B cell (primary cell): ENCODE measurements at regions not wholly inside any gene's neighbourhood (a gene's known extent, or its start where the extent isn't known, plus 50 kb on each side); places are given as distances from the start of the nearest gene placed in this dataset.
"Not testable (repeated sequence)": the region's sequence is repeated elsewhere in the genome, so short reads cannot be mapped to it uniquely, and the experiment has no call there.

Experiments used
- ATAC-seq: fragments of 200-7000 bp; cut with Tn5 transposase; one replicate; pipeline ENCODE4 v1.10.0; 2021; ENCODE audit warnings: low read depth, mild to moderate bottlenecking, moderate number of reproducible peaks, moderate library complexity
- CTCF ChIA-PET: fragments of 350-600 bp; sonication (Branson Sonifier 250); formaldehyde crosslinking; loops from one replicate; lab custom pipeline; 2021; ENCODE audit warnings: antibody characterized with exemption, inconsistent platforms; lab: Charles Lee
- POLR2A ChIA-PET: fragments of 350-600 bp; sonication (Branson Sonifier 250); formaldehyde crosslinking; loops from one replicate; lab custom pipeline; 2021; ENCODE audit warnings: antibody characterized with exemption; lab: Charles Lee
- DNase-seq: peaks from one replicate; pipeline ENCODE4 v3.0.0; 2013
- H2AFZ ChIP-seq: 2 replicates; pipeline ENCODE4 v1.6.1; 2012; ENCODE audit warnings: mild to moderate bottlenecking, low read depth, low read length; ENCODE audit not compliant: insufficient read depth, poor library complexity, severe bottlenecking
- H3K27ac ChIP-seq, 2 donors: 1 replicate in 1 of 2; 2 replicates in 1 of 2; pipeline ENCODE4 v1.5.1; 2012 to 2013; ENCODE audit warnings: low read length in 2 of 2, mild to moderate bottlenecking in 2 of 2, moderate library complexity in 1 of 2
- H3K27me3 ChIP-seq, 4 experiments: fragments of 200-600 bp in 1 of 4; sonication (generic) in 1 of 4; replicated peaks in 1 of 4; 1 replicate in 2 of 4; 2 replicates in 2 of 4; pipeline versions ENCODE4 v1.6.1 to v1.7.0; 2013 to 2016; ENCODE audit warnings: low read length in 3 of 4, mild to moderate bottlenecking in 2 of 4, mixed read lengths in 1 of 4, moderate library complexity in 1 of 4; ENCODE audit not compliant: insufficient read depth in 4 of 4, control insufficient read depth in 3 of 4; ENCODE audit errors: control extremely low read depth in 1 of 4
- H3K36me3 ChIP-seq, 2 experiments: replicated peaks in 1 of 2; 1 replicate in 1 of 2; 2 replicates in 1 of 2; pipeline versions ENCODE4 v1.6.1 to v1.7.1; 2013; ENCODE audit warnings: low read length in 1 of 2; ENCODE audit not compliant: insufficient read depth in 2 of 2, control insufficient read depth in 1 of 2; ENCODE audit errors: control extremely low read depth in 1 of 2, extremely low read depth in 1 of 2
- H3K4me1 ChIP-seq, 2 donors: fragments of 200-600 bp in 1 of 2; sonication (generic) in 1 of 2; 1 replicate in 1 of 2; 2 replicates in 1 of 2; pipeline versions ENCODE4 v1.5.1 to v1.6.1; 2013 to 2017; ENCODE audit warnings: low read length in 2 of 2; ENCODE audit not compliant: control insufficient read depth in 2 of 2, insufficient read depth in 2 of 2
- H3K4me2 ChIP-seq: replicated peaks from 2 replicates; pipeline ENCODE3; 2012; ENCODE audit warnings: mild to moderate bottlenecking, low read depth, low read length; ENCODE audit not compliant: poor library complexity, severe bottlenecking
- H3K4me3 ChIP-seq, 5 experiments: fragments of 200-600 bp in 1 of 5; sonication (generic) in 1 of 5; 1 replicate in 3 of 5; 2 replicates in 2 of 5; pipeline versions ENCODE4 v1.5.1 to v1.7.0; 2011 to 2016; ENCODE audit warnings: low read length in 4 of 5, mild to moderate bottlenecking in 4 of 5, low read depth in 2 of 5, control low read depth in 1 of 5, moderate library complexity in 1 of 5; ENCODE audit not compliant: insufficient read depth in 1 of 5; ENCODE audit errors: control extremely low read depth in 1 of 5, extremely low read depth in 1 of 5
- H3K79me2 ChIP-seq: fragments of 200-600 bp; sonication (generic); one replicate; pipeline ENCODE4 v1.6.0; 2016; ENCODE audit warnings: low read length; ENCODE audit not compliant: control insufficient read depth, insufficient read depth
- H3K9ac ChIP-seq: fragments of 200-600 bp; sonication (generic); 2 replicates; pipeline ENCODE4 v1.6.1; 2017; ENCODE audit warnings: mild to moderate bottlenecking, low read length, moderate library complexity
- H3K9me3 ChIP-seq, 3 donors: one replicate each; pipeline versions ENCODE4 v1.6.1 to v1.7.1; 2013; ENCODE audit warnings: low read length in 2 of 3; ENCODE audit not compliant: control insufficient read depth in 2 of 3, insufficient read depth in 1 of 3; ENCODE audit errors: control extremely low read depth in 1 of 3
- H4K20me1 ChIP-seq: 2 replicates; pipeline ENCODE4 v1.6.0; 2012; ENCODE audit warnings: mild to moderate bottlenecking, low read length; ENCODE audit not compliant: insufficient read depth, control insufficient read depth, poor library complexity, severe bottlenecking
- H3K27ac Mint-ChIP-seq: one replicate; pipeline ENCODE4 v1.8.0; 2021; ENCODE audit warnings: mixed read lengths
- H3K27me3 Mint-ChIP-seq: one replicate; pipeline ENCODE4 v1.8.0; 2021; ENCODE audit warnings: mixed read lengths
- H3K4me1 Mint-ChIP-seq: one replicate; pipeline ENCODE4 v1.8.0; 2021; ENCODE audit warnings: mixed read lengths
- H3K4me3 Mint-ChIP-seq: one replicate; pipeline ENCODE4 v1.8.0; 2021; ENCODE audit warnings: mixed read lengths
- H3K9me3 Mint-ChIP-seq: one replicate; pipeline ENCODE4 v1.8.0; 2022; ENCODE audit warnings: mixed read lengths; ENCODE audit not compliant: insufficient read depth
- CTCF ChIP-seq: fragments of 200-600 bp; IDR thresholded peaks from one replicate; pipeline ENCODE4 v1.8.0; 2022; ENCODE audit warnings: antibody characterized with exemption, mild to moderate bottlenecking
- EZH2 ChIP-seq: IDR thresholded peaks from 2 replicates; pipeline ENCODE4 v1.6.1; 2012; ENCODE audit warnings: borderline replicate concordance, low read depth, mild to moderate bottlenecking, moderate library complexity, low read length; ENCODE audit not compliant: insufficient read depth, poor library complexity, severe bottlenecking
- WGBS: methylation state at CpG from one replicate; pipeline ENCODE4 v1.1.5; 2013; ENCODE audit warnings: missing lambda C conversion rate; ENCODE audit not compliant: insufficient coverage; 5-methylcytosine and 5-hydroxymethylcytosine counted together
- intact Hi-C: fragments of 100-400 bp; cut with micrococcal nuclease; formaldehyde crosslinking; loops from one replicate; pipeline ENCODE4 v1.10.0; 2022

- no CpG with 5 or more reads among the region's 3 CpGs for WGBS
- no peaks in the 10 kb centered on the region for H3K9me3 Mint-ChIP-seq
- H3K79me2 ChIP-seq: no peaks in the 10 kb centered on the region
- H3K9ac ChIP-seq: no peak overlapping the region
- no peak overlapping the region for H3K4me2 ChIP-seq
- no peak overlapping the region for H3K4me3 Mint-ChIP-seq
- peaks cover 0 to 6% (median 0%) of the 10 kb centered on the region in 3 donors for H3K9me3 ChIP-seq
- no peak for ATAC-seq
- no peak overlapping the region for H2AFZ ChIP-seq
- no peak for DNase-seq
- no peaks in the 10 kb centered on the region for H3K4me1 ChIP-seq
- no peaks in the 10 kb centered on the region for H3K27me3 Mint-ChIP-seq
- CTCF ChIA-PET: no interaction called here
- H3K4me3 ChIP-seq: no peak overlapping the region
- H3K27ac ChIP-seq: no peak overlapping the region
- H3K4me1 Mint-ChIP-seq: no peaks in the 10 kb centered on the region
- POLR2A ChIA-PET: no interaction called here
- TF ChIP-seq EZH2 (no peak), CTCF (no peak)
- peaks cover 0 to 2% (median 0%) of the 10 kb centered on the region in 4 experiments for H3K27me3 ChIP-seq
- intact Hi-C loops: no loop called here
- no peaks in the 10 kb centered on the region for H3K36me3 ChIP-seq
- no peaks in the 10 kb centered on the region for H4K20me1 ChIP-seq
- no peak overlapping the region for H3K27ac Mint-ChIP-seq
These were observed 68.0 kb downstream of the OR5AK2 start for GRCh38 chr11:57056735-57057134.

- ATAC-seq: no peak
- H3K27me3 Mint-ChIP-seq: no peaks in the 10 kb centered on the region
- Histone ChIP-seq H3K27ac (no peak overlapping the region), H3K36me3 (no peaks in the 10 kb centered on the region), H3K9ac (no peak overlapping the region), H3K4me1 (no peaks in the 10 kb centered on the region), H3K79me2 (no peaks in the 10 kb centered on the region), H3K27me3 (peaks cover 0 to 2% (median 0%) of the 10 kb centered on the region in 4 experiments), H3K4me3 (no peak overlapping the region), H4K20me1 (no peaks in the 10 kb centered on the region), H3K9me3 (peaks cover 0 to under 1% (median 0%) of the 10 kb centered on the region in 3 donors), H2AFZ (no peak overlapping the region), H3K4me2 (no peak overlapping the region)
- ChIA-PET POLR2A (no interaction called here), CTCF (no interaction called here)
- no peak overlapping the region for H3K27ac Mint-ChIP-seq
- H3K4me3 Mint-ChIP-seq: no peak overlapping the region
- TF ChIP-seq CTCF: no peak
- no peak for TF ChIP-seq EZH2
- H3K9me3 Mint-ChIP-seq: no peaks in the 10 kb centered on the region
- intact Hi-C loops: no loop called here
- H3K4me1 Mint-ChIP-seq: no peaks in the 10 kb centered on the region
- no peak for DNase-seq
These were observed 68.8 kb downstream of the OR5AK2 start for GRCh38 chr11:57057561-57057960.

GRCh38 chr11:57062957-57063356 is 74.2 kb downstream of the OR5AK2 start:
- ATAC-seq, H3K27me3 ChIP-seq, H3K4me2 ChIP-seq, H3K27me3 Mint-ChIP-seq, H3K4me3 Mint-ChIP-seq, H3K4me3 ChIP-seq, CTCF ChIA-PET, H3K4me1 Mint-ChIP-seq, H4K20me1 ChIP-seq, DNase-seq, H3K36me3 ChIP-seq, H3K27ac Mint-ChIP-seq, H2AFZ ChIP-seq, H3K79me2 ChIP-seq, POLR2A ChIA-PET, H3K4me1 ChIP-seq, H3K9ac ChIP-seq, intact Hi-C loops, H3K27ac ChIP-seq, H3K9me3 Mint-ChIP-seq: not testable (repeated sequence)
- H3K9me3 ChIP-seq: peaks cover 0 to 10% (median 0%) of the 10 kb centered on the region in 3 donors
- 78% methylated on average over 6 of the region's 7 CpGs for WGBS
